AG08396 (cell line): ENCODE measurements at regions not wholly inside any gene's neighbourhood (a gene's known extent, or its start where the extent isn't known, plus 50 kb on each side); places are given as distances from the start of the nearest gene placed in this dataset.
"Not testable (repeated sequence)": the region's sequence is repeated elsewhere in the genome, so short reads cannot be mapped to it uniquely, and the experiment has no call there.

Experiments used
- DNase-seq: peaks from one replicate; pipeline ENCODE4 v3.0.0; 2012; ENCODE audit warnings: low spot score, mixed read lengths

DNA sequence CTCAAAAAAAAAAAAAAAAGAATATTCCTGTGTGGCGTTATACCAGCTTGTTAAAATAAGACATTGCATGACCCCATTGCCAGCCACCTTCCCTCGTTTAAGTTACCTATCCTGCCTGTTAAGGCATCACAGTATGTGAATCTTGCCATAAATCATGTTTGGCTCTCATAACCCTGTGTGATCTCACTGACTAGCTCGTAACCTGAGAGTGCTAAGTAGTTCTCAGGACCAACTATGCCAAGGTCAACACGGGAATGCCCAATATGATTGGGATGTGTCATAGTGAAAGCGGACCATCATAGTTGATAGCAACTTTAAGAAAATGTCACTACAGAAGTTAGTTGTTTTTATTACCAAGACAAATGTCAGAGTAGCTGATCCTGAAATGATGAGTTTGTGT is 796.8 kb upstream of the CDH18 start:
- not testable (repeated sequence) for DNase-seq

- DNase-seq = not testable (repeated sequence)
Observed at GRCh38 chr5:20783484-20783883, 795.5 kb upstream of the CDH18 start.

DNA sequence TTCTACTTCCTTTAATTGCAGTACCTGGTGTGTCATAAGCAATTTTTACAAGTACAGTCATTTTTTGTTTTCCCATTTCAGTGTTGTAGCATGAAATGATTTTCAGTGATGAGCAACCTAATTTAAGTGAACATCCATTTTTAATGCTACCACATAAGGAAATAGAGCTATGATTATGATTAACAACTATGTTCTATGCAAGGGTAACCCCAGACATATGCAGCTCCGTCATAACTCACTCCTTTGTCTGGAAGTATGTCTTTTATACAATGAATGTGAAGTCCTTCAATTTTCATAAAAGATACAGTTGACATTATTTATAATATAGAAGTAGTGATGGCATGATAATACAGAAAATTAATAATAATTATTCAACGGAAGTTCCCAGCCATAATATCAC is 783.3 kb upstream of the CDH18 start:
- DNase-seq = not testable (repeated sequence)

- not testable (repeated sequence) for DNase-seq
Observed at GRCh38 chr5:20765074-20765473, 777.1 kb upstream of the CDH18 start.

- not testable (repeated sequence) for DNase-seq
Observed at GRCh38 chr5:20759459-20759858, 771.5 kb upstream of the CDH18 start.

DNA sequence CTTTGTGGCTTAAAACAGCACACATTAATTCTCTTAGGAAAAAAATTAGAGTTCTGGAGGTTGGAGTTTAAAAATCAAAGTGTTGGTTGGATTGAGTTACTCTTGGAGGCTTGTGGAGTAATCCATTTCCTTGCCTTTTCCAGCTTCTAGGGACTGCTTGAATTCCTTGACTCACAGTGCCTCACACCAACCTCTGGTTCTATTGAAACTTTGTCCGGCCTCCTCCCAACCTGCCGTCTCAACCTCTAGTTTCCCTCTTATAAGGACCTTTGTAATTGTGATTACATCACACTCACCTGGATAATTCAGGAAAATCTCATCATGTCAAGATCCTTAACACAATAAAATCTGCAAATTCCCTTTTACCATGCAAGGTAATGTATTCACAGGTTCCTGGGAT is 764.2 kb upstream of the CDH18 start:
- not testable (repeated sequence) for DNase-seq

- not testable (repeated sequence) for DNase-seq
Observed at GRCh38 chr5:20735715-20736114, 747.7 kb upstream of the CDH18 start.

GRCh38 chr5:20732223-20732622 is 744.2 kb upstream of the CDH18 start:
- DNase-seq = not testable (repeated sequence)

GRCh38 chr5:20721286-20721685 is 733.3 kb upstream of the CDH18 start:
- DNase-seq = not testable (repeated sequence)

- not testable (repeated sequence) for DNase-seq
Observed at GRCh38 chr5:20711520-20712155, 723.6 kb upstream of the CDH18 start.

- DNase-seq = not testable (repeated sequence)
Observed at GRCh38 chr5:20707634-20708033, 719.6 kb upstream of the CDH18 start.

GRCh38 chr5:20694121-20694520 is 706.1 kb upstream of the CDH18 start:
- no peak for DNase-seq

- DNase-seq = no peak
Observed at GRCh38 chr5:20692913-20693312, 704.9 kb upstream of the CDH18 start.

GRCh38 chr5:20683241-20683940 is 695.4 kb upstream of the CDH18 start:
- no peak for DNase-seq

GRCh38 chr5:20680718-20681302 is 692.8 kb upstream of the CDH18 start:
- DNase-seq = no peak

DNA sequence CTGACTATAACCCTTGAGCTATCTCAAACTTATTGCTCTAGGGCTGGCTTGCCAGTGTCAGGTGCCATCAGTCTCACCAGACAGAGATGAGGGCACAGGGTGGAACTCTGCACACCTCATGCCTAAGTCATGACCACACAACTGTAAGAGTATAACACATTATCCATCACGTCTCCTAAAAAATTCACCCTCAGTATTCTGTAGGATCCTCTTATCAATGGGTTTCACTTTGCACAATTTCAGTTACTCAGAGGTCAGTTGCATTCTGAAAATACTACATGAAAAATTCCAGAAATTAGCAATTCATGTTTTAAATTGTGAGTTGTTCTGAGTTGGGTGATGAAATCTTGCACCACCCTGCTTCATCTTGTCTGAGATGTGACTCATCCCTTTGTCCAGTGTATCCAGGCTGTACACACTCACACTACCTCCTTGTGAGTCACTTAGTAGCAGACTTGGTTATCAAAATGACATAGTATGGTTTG is 690.9 kb upstream of the CDH18 start:
- no peak for DNase-seq

GRCh38 chr5:20678386-20678785 is 690.4 kb upstream of the CDH18 start:
- no peak for DNase-seq

- DNase-seq = no peak
Observed at GRCh38 chr5:20660588-20660987, 672.6 kb upstream of the CDH18 start.

DNA sequence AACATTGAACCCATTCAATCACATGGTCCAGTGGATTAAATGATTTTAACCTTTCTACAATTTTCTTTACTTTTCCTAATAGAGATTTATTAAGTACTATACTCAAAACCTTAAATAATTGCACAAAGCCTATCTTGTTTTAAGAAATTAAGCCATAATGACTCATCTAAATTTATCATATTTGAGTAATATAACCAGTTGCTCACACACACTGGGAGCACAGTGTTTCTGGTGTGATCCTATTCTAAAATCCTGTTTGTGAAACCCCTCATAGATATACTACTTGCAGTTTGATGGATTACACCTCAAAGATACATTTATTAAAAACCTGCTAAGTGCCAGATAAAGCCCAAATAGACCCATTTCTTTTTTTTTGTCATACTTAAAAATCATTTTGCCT is 668.3 kb upstream of the CDH18 start:
- DNase-seq = no peak

GRCh38 chr5:20655211-20655610 is 667.2 kb upstream of the CDH18 start:
- DNase-seq = no peak

DNA sequence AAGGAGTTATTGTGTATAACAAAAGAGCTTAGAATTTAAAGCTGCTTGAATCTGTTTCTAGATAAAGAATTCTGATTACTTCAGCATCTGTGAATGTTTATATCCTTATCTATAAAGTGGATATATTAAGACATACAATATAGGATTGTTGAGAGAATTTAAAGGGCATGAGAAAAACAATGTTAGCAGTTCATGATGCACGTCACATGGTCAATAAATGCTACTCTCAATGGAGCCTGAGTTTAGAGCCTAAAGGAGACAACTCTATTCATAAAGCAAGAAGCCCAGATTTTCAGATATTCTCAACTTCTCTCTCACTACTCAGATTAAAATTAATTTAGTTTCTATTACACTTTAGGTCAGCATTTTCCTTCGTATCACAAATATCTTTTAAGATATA is 666.7 kb upstream of the CDH18 start:
- no peak for DNase-seq

- no peak for DNase-seq
Observed at GRCh38 chr5:20654033-20654432, 666.0 kb upstream of the CDH18 start.

DNA sequence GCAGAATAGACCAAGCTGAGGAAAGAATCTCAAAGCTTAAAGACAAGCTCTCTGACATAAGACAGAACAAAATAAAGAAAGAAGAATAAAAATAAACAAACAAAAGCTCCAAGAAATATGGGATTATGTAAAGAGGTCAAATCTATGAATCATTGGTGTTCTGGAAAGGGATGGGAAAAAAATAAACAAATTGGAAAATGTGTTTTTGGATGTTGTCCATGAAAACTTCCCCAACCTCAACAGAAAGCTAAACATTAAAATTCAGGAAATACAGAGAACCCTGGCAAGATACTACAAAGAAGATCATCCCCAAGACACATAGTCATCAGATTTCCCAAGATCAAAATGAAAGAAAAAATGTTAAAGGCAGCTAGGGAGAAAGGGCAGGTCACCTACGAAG is 662.0 kb upstream of the CDH18 start:
- no peak for DNase-seq
